ENCODE measurements at regions not wholly inside any gene's neighbourhood (a gene's known extent, or its start where the extent isn't known, plus 50 kb on each side); places are given as distances from the start of the nearest gene placed in this dataset.

- DNase-seq, result no peak
- Histone ChIP-seq H3K27ac (no peak overlapping the region), H3K4me3 (no peak overlapping the region), H3K36me3 (ENCODE audit: low read depth, missing control alignments) (no peaks in the 10 kb centered on the region), H3K27me3 (no peaks in the 10 kb centered on the region), H3K9me3 (no peaks in the 10 kb centered on the region), H3K4me1 (no peaks in the 10 kb centered on the region)
- no peak for TF ChIP-seq POLR2A (IDR thresholded peaks at IDR 0.05)
- TF ChIP-seq, protein P1, sequence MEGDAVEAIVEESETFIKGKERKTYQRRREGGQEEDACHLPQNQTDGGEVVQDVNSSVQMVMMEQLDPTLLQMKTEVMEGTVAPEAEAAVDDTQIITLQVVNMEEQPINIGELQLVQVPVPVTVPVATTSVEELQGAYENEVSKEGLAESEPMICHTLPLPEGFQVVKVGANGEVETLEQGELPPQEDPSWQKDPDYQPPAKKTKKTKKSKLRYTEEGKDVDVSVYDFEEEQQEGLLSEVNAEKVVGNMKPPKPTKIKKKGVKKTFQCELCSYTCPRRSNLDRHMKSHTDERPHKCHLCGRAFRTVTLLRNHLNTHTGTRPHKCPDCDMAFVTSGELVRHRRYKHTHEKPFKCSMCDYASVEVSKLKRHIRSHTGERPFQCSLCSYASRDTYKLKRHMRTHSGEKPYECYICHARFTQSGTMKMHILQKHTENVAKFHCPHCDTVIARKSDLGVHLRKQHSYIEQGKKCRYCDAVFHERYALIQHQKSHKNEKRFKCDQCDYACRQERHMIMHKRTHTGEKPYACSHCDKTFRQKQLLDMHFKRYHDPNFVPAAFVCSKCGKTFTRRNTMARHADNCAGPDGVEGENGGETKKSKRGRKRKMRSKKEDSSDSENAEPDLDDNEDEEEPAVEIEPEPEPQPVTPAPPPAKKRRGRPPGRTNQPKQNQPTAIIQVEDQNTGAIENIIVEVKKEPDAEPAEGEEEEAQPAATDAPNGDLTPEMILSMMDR (IDR thresholded peaks at IDR 0.05), result no peak
- WGBS, 2 donors, result 94 to 95% methylated on average over 1 of the region's 1 CpG
- intact Hi-C loops (cut with DNase I; ENCODE audit: low total_unique reads), result no loop called here
These were observed 1517.7 kb upstream of the CDH8 start for GRCh38 chr16:63553980-63554379.

DNA sequence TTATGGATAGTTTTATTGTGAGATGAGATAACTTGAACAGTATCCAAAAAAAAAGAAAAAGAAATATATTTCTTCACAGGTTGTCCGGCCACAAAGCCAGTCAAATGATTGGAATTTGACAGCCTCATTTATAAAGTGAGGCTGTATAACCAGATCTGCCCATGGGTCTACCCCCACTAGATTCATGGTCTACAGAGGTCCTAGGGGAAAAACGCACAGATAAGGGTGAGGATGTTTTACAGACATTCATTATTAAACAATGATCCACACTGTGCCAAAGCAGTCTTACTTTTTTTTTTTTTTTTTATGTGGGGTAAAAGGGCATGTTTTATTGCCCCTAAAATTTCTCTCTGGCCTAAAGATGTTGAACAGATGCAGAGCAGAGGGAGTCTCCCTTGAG lies 1503.0 kb upstream of the CDH8 start:
- no peaks in the 10 kb centered on the region for H3K9me3 ChIP-seq
- 82 to 86% methylated on average over 2 of the region's 2 CpGs for WGBS, 2 donors
- intact Hi-C loops (cut with DNase I; ENCODE audit: low total_unique reads), result no loop called here
- no peaks in the 10 kb centered on the region for H3K27me3 ChIP-seq
- TF ChIP-seq, protein P1 (IDR thresholded peaks at IDR 0.05), result no peak
- TF ChIP-seq POLR2A (IDR thresholded peaks at IDR 0.05), result no peak
- no peaks in the 10 kb centered on the region for H3K36me3 ChIP-seq (ENCODE audit: low read depth, missing control alignments)
- no peaks in the 10 kb centered on the region for H3K4me1 ChIP-seq
- no peak overlapping the region for H3K4me3 ChIP-seq
- DNase-seq, result no peak
- H3K27ac ChIP-seq, result no peak overlapping the region

- 71 to 85% methylated on average over 4 of the region's 4 CpGs for WGBS, 2 donors
- no peak overlapping the region for H3K4me3 ChIP-seq
- no peaks in the 10 kb centered on the region for H3K9me3 ChIP-seq
- H3K36me3 ChIP-seq (ENCODE audit: low read depth, missing control alignments), result no peaks in the 10 kb centered on the region
- intact Hi-C loops (cut with DNase I; ENCODE audit: low total_unique reads), result no loop called here
- no peaks in the 10 kb centered on the region for H3K4me1 ChIP-seq
- no peak overlapping the region for H3K27ac ChIP-seq
- no peak for DNase-seq
- TF ChIP-seq, protein P1 (IDR thresholded peaks at IDR 0.05), result no peak
- TF ChIP-seq POLR2A (IDR thresholded peaks at IDR 0.05), result no peak
- H3K27me3 ChIP-seq, result no peaks in the 10 kb centered on the region
These were observed 1494.7 kb upstream of the CDH8 start for GRCh38 chr16:63530974-63531373.

GRCh38 chr16:63530208-63530607 lies 1494.0 kb upstream of the CDH8 start:
- intact Hi-C loops (cut with DNase I; ENCODE audit: low total_unique reads), result no loop called here
- no peaks in the 10 kb centered on the region for H3K9me3 ChIP-seq
- no peak for DNase-seq

GRCh38 chr16:63527404-63527803 lies 1491.2 kb upstream of the CDH8 start:
- H3K36me3 ChIP-seq (ENCODE audit: low read depth, missing control alignments), result no peaks in the 10 kb centered on the region
- H3K27me3 ChIP-seq, result no peaks in the 10 kb centered on the region
- H3K4me1 ChIP-seq, result no peaks in the 10 kb centered on the region
- 90 to 92% methylated on average over 3 of the region's 3 CpGs for WGBS, 2 donors
- H3K4me3 ChIP-seq, result no peak overlapping the region
- intact Hi-C loops (cut with DNase I; ENCODE audit: low total_unique reads), result no loop called here
- TF ChIP-seq POLR2A (IDR thresholded peaks at IDR 0.05), result no peak
- TF ChIP-seq, protein P1 (IDR thresholded peaks at IDR 0.05), result no peak
- DNase-seq, result no peak
- H3K27ac ChIP-seq, result no peak overlapping the region
- H3K9me3 ChIP-seq, result no peaks in the 10 kb centered on the region

More at GRCh38 chr16:63530208-63530607, 1494.0 kb upstream of the CDH8 start:
- Histone ChIP-seq H3K27ac (no peak overlapping the region), H3K36me3 (ENCODE audit: low read depth, missing control alignments) (no peaks in the 10 kb centered on the region), H3K4me1 (no peaks in the 10 kb centered on the region), H3K27me3 (no peaks in the 10 kb centered on the region), H3K4me3 (no peak overlapping the region)
- WGBS, 2 donors, result 42 to 57% methylated on average over 2 of the region's 2 CpGs
- TF ChIP-seq POLR2A (IDR thresholded peaks at IDR 0.05), result no peak
- TF ChIP-seq, protein P1 (IDR thresholded peaks at IDR 0.05), result peak in 1 of 3 experiments; percentile 14

All from testis (tissue), 2 donors.